HG02588 (cell line): ENCODE measurements at regions not wholly inside any gene's neighbourhood (a gene's known extent, or its start where the extent isn't known, plus 50 kb on each side); places are given as distances from the start of the nearest gene placed in this dataset.
"Not testable (repeated sequence)": the region's sequence is repeated elsewhere in the genome, so short reads cannot be mapped to it uniquely, and the experiment has no call there.

Experiments
- ATAC-seq: cut with Tn5 transposase; IDR thresholded peaks from one replicate; pipeline ENCODE4 v1.9.1; 2021; ENCODE audit warnings: mild to moderate bottlenecking, moderate library complexity; ENCODE audit not compliant: unreplicated experiment

DNA sequence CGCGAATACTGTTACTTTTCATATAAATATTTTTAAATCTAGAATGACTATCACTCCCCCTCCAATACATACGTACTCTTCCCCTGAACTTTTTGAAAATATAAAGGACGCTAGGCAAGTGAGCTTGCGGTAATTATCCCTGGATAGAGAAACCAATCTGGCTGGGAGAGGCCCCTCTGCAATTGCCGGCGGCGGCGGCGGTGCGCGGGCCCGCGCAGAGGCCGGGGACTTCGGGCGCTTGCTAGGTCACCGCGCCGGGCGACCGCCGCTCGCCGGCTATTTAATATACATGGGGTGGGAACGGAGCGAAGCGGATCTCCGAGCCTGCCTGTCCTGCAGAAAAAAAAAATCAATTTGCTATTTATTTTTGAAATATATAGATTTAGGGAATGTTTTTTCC lies 416.3 kb upstream of the ESRRG start:
- ATAC-seq = no peak

DNA sequence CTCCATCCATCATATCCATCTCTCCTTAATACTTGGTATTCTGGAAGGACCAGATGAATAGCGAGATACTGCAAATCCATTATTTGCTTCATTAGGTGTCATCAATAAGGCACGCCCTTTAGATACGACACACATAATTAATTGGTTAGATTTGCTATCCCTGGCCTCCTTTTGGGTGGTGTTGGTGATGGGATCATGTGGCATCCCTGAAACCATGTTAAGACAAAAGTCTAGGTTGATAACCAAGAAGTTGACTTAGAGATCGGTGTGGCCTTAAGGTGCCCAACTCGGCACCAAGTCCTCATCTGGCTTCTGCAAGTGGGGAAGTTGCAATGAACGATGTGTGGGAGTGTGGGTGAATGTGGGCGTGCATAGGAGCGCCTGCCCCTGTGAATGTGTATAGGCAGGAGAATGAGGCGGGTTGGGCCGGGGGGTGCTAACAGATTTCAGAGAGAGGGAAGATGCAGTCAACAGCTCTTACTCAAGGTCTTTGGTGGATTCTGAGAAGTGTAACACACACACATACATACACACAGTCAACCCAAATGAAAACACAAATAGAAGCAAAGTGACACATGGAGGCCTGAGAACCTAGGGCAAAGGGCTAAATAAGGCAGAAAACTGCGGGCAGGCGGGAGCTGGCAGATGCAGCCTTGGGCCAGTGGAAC lies 415.7 kb upstream of the ESRRG start:
- ATAC-seq = no peak

DNA sequence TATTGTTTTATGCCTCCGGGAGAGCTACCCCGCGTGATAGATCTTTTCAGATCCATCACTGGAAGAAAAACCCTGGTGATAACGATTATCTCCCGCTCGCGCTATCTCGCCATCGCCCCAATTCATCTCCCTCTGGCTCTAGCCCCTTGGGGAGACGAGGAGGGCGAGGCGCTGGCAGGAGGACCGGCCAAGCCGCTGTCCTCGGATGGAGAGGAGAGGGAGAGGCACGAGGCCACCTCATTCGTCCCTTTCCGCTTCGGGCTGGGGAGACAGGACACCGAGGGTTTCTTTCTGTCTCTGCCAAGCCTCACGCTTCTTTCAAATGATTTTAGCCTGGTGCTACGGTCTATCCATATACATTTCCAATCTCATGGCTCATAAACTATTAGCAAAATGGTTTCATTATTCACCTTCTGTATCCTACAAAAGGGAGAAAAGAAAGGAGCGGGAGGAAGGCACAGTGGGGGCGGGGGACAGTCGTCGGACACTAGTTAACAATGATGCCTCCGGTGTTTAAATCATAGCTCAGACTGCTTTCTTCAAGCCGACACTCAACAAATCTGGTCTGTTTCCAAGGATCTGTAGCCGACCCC lies 415.0 kb upstream of the ESRRG start:
- ATAC-seq = no peak

DNA sequence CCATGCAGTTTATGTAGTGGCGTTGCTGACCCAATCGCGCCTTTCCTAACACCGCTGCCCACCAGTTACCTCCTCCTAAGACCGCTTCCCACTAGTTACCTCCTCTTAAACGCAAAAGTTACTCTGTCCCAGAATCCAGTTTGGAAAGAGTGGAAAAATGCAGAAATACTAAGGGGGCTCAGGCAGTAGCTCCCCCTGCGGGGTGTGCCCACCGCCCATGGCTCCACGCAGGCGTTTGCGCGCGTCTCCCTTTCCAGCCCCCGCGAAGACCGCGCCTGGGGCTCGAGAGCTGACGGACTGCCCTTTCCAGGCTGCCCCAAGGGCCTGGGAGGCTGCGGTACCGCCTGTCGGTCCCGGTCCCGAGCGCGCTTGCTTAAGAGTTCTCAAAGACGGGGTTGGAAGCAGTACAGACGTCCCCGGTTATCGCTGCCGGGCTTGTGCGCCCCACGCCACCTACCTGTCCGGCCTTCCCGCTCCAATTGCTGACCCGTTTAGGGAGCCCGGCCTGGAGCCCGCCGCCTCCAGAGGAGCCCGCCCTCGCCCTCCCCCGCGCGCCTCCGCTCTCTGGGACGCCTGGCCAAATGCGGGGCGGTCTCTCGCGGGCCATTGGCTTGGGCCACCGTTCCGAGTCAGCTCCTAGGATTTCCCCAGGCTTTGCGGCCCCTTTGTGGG lies 414.1 kb upstream of the ESRRG start:
- ATAC-seq = no peak

DNA sequence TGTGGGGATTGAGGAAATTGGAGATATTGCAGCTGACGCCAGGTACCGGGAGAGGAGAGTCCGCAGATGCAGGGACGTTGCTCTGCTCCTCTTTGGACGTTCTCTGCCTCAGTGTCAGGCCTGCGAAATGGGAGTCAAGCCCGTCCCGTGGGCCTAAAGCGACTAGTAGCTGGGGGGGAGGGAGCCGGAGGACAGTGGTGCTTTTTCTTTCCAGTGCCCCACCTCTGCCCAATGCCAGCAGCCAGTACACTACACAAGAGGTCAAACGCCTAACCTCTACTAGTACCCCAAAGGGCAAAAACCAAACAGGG lies 413.6 kb upstream of the ESRRG start:
- ATAC-seq = no peak

DNA sequence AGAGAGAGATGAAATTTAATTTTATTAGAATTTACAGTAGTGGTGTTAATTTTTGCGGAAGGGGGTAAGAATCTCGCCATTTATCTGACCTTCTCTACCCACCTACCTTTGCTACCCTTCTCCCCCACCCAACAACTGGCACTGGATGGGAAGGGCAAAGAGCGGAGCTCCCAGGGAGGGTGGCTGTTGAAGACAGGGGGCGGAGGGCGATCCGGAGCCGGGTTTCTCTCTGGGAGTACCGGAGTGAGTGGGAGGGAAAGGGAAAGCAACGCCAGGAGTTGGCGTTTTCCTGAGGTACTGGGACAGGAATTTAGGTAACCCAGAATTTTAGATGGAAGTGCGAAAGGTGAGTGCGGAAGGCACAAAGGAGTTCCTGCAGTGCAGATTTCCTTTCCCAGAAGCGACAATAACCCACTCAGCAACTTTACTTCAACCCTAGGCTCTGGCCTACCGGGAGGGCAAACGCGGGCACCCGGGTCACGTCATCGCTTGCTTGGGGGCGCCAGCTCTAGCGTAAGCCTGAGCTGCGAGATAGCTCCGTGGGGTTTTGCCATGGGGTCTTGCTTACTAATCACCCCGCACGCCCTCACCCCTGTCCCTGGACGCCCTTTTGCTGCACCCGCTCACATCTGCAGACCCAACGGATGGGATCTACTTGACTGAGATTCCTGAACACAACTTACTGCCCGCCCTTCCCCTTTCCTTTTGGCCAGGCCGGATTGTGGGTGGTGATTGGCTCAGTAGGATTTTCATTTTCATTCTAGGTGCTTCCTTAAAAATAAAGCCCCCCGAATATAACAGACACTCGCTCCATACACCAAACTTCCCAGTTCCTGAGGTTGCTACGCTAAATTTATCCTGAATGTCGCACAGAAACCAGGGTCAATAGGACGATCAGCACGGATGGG lies 413.0 kb upstream of the ESRRG start:
- no peak for ATAC-seq

DNA sequence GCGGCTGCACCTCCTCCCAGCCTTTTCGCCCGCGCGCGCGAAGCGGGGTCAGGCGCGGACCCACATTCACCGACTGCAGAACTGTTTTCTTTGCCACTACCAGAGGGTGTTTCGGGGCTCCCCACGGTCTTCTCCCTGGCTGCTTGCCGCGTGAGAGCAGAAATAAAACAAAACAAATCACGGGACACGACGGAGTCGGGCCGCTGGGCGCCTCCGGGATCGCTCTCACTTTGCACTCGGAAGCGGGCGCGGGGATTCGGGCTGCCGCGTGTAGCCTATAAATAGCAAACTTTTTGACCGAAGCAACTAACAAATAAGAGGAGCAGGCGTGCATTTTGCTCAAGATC lies 412.3 kb upstream of the ESRRG start:
- no peak for ATAC-seq

DNA sequence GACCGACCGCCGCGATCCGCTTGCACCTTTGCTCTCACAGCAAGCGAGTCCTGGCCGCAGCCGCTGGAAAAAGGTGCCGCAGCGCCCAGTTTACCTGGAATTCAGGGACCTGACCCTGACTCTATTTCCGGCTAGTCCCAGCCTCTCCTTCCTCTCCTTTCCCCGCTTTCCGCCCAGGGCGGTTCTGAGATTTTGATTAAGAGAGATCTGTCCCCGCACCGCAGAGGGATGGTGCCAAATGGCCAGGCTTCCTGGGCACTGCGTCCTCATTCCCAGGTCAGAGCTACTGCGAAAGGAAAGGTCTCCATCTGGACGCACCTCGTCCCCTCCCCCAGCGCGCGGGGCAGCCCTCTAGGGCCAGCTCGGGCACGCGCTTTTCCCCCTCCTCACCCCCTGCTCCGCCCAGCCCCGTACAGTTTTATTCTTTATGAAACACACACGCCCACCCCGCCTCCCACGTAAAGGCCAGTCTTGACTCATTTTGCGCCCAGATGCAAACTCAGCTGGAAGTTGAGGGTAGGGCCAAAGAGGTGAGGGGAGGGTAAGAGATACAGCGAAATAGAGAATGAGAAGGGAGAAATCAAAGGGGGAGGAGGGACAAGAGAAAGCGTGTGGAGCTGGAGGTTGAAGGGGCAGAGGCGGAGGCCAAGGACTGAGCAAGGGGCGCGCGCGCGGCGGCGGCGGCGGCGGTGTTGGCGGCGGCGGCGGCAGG lies 411.8 kb upstream of the ESRRG start:
- ATAC-seq = peak; percentile 47

DNA sequence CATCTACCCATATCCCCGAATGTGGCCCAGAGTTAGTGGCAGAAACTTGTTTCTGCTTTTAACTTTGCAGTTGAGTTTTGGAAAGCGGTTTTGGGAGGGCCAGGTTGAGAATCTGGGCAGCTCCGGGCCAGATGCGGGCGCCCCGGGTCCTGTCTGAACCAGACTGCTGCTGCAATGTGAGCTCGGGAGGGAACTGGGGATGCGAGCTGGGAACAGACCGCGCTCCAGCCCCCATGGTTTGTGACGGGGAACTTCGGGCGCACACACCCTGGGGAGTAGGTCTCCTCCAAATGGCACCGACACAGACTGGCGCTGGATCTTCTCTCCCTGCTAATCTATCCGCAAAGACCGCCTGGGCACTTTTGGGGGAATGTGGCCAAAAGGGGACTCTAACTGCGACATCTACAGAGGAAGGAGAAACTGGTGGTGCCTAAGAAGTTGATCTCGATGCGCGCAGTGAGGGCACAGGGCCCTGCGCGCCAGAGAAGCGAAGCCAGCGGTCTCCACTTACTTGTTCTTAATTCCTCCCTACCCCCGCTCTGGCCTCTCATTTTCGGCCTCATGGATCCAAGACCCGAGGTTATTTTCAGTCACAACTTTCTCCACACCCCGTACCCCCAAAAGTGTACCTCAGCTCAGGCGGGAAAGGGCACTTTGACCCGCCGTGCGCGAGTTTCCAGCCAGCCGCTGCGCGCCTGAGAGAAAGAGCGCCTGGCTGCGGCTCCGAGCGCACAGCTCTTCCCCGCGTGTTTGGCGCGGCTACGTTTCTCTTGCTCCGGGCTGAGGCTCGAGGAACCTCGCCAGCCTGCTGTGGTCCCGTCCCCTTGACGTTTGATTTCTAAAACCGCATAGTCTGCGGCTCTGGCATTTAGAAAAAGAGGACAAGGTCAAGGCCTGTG lies 411.0 kb upstream of the ESRRG start:
- ATAC-seq = no peak

DNA sequence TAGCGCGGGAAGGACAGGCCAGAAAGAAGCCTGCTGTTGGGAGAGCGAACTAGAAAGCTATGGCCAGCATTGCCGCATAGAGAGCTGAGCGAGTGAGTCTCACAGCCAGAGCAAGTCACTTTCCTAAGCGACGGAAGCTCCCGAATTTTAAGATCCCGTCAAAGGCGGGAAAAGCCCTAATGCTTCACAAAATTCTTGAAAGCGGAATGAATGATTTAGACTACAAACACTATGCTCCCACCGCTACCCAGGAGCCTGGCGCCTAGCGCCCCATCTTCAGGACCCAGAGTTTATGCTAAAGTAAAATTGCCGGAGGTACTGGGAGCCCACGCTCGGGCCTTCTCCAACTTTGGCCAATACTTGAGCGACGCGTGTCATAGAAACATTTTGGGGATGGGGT lies 409.9 kb upstream of the ESRRG start:
- ATAC-seq = no peak

DNA sequence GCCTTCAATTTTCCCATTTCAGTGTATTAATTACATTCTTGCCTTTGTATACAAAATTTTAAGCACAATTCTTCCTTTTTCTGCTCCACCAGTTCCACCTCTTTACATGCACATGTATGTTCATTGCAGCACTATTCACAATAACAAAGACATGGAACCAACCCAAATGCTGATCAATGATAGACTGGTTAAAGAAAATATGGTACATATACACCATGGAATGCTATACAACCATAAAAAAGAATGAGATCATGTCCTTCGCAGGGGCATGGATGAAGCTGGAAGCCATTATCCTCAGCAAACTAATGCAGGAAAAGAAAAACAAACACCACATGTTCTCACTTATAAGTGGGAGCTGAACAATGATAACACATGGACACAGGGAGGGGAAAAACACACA lies 400.1 kb upstream of the ESRRG start:
- ATAC-seq = not testable (repeated sequence)

DNA sequence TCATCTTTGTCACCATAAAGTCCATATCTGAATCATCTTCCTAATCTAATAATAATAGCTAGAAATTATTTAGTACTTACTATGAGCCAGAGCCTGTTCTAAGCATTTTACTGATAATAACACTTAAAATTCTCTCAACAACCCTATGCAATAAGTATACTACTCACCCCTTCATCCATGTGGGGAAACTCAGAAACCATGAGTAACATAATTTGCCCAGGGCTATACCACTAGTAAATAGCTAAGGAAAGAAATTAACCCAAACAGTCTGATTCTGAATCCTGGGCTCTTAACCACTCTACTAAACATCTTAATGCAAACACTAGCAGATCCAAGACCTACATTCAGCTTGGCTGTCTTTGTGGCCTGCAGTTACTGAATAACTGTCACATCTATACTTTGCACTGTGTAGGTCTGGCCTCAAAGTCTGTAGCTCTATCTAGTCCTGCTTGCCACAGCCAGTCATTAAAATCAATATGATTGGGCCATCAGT lies 394.8 kb upstream of the ESRRG start:
- ATAC-seq = no peak

DNA sequence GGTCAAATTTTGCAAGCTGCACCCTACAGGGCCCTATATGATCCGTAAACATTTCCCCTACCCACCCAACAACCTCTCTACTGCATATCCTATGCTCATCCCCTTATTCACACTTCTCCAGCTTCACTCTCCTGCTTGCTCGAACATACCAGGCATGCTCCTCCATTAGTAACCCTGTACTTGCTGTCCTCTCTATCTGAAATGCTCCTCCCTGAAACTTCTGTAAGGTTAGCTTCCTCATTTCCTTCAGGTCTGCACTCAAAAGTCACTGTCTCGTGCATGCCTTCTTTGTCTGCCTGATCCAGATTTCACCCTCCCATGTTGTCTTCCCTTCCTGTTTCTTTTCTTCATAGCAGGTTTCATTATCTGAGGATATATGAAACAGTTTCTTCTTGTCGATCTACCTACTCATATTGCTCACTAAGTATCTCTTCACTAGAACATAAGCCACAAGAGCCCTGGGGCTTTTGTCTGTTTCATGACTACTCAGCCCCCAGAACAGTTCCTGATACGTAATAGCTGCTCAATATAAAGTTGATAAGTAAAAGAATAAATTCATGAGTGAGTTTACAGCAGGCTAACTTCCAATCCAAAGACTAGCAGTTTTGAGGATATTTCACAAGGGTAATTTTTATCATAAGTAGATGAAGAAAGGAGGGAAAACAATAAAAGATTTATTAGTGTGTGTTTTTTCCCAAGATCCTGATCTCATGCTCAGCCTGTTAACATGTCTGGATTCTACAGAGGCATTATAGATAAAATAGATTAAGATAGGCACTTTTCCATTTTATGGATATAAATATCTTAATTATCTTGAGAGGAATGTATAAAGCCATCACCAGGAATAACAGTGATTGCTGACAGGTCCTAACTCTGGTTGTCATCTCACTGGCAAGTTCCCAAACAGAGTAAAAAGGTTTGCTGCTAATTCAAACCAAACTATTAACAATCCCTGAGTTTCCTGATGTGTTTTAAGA lies 392.5 kb upstream of the ESRRG start:
- no peak for ATAC-seq

DNA sequence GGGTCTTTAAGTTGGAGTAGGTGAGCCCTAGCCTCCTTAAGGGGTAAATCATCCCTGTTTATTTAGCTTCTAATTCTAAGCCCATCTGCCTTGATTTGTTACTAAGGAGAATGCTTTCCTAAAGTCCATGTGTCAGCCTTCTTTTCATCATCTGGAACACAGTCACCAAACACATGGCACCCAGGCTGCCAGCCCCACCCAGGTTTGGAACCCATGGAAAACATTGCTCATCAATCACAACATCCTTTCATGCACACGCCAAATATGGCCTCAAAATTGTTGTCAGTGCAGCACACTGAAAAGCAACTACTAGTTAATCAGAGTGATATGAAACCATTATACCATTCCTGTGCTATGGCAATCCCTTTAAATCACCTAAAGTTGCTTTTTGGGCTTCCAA lies 386.7 kb upstream of the ESRRG start:
- ATAC-seq = no peak

DNA sequence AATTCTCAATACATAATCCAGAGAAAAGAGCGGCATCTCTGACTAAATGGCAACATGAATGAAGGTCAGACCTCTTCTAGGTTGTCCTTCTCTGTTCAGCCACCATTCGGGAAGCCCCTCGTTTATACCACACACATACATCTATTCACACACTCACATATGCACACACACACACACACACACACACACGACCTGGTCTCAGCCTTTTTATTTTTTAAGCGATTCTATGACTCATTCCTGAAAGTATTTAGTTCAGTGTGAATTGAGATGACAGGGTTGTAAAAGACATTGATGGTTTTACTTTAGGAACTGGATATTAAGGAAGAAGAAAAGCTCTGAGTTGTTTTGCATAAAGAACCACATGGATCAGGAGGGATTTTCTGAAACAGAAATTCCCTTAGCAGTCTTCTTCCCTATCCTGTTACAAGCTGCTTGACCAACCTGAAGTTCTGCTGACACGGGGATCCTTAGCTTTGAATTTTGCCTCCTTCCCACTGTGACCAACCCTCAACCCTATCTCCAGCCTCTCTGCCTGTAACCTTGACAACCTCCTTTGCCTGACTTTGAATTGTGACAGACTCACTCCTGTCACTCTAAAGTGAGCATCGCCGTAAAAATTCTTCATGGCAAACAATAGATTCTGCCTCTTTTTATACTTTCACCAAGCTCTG lies 383.1 kb upstream of the ESRRG start:
- ATAC-seq = no peak

DNA sequence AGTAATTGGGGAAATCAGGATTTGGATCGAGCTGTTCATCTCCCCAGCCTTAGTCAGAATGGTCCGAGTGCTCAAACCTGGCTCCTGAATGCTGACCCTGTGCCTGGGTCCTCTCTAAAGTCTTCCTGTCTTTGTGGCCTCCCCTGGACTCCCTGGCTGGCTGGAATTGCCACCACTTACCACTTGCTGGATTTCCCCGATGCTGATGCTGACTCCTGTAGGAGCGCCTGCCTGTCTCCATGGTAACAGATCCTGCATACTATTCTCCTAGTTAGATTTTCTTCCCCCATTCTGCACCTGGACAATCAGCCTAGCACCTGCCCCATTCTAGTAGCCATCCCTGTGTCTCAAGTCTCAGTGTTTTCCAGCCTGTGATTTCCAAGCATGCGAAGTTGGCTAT lies 382.2 kb upstream of the ESRRG start:
- ATAC-seq = no peak

DNA sequence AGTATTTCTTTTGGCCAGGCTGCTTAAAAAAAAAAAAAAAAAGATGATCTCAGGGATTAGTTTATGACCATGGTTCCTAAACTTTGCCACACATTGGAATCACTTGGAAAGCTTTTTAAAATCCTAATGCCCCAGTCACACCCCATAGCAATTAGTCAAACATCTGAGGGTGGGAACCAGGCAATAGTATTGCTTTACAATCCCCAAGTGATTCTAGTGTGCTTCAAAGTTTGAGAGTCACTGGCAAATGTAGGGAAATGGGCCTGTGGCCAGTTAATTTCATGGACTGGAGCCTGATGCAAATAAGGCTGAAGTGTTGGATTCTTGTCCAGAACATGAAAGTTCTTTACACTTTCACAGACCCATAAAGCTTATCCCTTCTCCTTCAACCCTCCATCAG lies 374.6 kb upstream of the ESRRG start:
- ATAC-seq = no peak

DNA sequence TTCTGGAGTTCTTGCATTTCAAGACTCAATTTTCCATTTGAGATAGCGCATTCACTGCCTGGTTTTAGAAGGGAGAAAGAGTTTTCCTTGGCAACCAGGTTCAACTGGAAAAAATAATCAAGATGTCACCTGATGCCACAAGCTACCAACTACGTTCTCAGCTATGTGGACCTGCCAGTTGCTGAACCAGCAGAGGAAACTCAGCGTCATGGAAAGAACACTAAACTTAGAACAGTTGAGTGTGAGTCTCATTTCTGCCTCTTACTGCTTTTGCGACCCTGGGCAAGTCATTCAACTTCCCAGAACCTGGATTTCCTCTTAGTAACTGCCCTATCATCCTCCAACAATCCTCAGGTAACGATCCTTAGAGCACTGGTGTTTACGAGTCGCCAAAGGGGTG lies 373.0 kb upstream of the ESRRG start:
- no peak for ATAC-seq
